ENCODE measurements at regions not wholly inside any gene's neighbourhood (a gene's known extent, or its start where the extent isn't known, plus 50 kb on each side); places are given as distances from the start of the nearest gene placed in this dataset.

DNA sequence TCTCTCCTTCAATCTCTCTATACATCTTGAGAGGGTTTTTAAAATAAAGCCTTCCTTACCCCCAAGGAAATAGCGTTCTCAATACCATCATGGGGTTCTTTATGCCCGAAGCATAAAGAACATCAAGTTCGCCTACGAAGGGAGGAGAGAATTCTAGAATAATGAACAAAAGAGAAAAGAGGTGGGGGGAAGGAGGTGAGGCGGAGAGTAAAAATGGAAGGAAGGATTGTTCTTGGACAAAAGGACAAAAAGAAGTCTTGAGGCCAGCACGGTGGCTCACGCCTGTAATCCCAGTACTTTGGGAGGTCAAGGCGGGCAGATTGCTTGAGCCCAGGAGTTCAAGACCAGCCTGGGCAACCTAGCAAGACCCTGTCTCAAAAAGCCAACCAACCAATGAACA is 319.8 kb upstream of the NCKAP5 start:
- Histone ChIP-seq H3K27me3 (ENCODE audit: insufficient read depth) (no peaks in the 10 kb centered on the region; the same call in 1 of the 2 replicates), H3K79me2 (ENCODE audit: insufficient read depth) (no peaks in the 10 kb centered on the region), H3K4me1 (ENCODE audit: control insufficient read depth in 1 of 2, insufficient read depth in 2 of 2, low read depth in 1 of 2, low read length in 1 of 2) (peaks cover 0 to 9% of the 10 kb centered on the region in 2 experiments; a peak in 1 of 4 replicates), H3K9ac (no peak overlapping the region), H3K9me3 (no peaks in the 10 kb centered on the region), H3K9me2 (no peaks in the 10 kb centered on the region), H3K4me2 (no peak overlapping the region), H3K27ac (ENCODE audit: low read depth in 2 of 2, low read length in 1 of 2) (no peak overlapping the region), H2AFZ (ENCODE audit: low read depth) (no peak overlapping the region), H3K4me3 (ENCODE audit: low read depth in 2 of 2, low read length in 1 of 2) (no peak overlapping the region), H3K36me3 (replicated peaks in 1 of 2; ENCODE audit: control insufficient read depth in 1 of 2, insufficient read depth in 2 of 2, low read length in 1 of 2) (no peaks in the 10 kb centered on the region), H4K20me1 (ENCODE audit: insufficient read depth) (no peaks in the 10 kb centered on the region), H3F3A (replicated peaks; ENCODE audit: insufficient read depth) (no peaks in the 10 kb centered on the region)
- POLR2A ChIA-PET = no interaction called here
- WGBS (ENCODE audit: low lambda C conversion rate) = 61% methylated on average over 8 of the region's 8 CpGs
- CTCF ChIA-PET = interaction anchor here (1.5 to 5.7 kb wide), 7 partner anchors 12 to 563 kb away, joined by 4 to 105 read pairs (median 5); no protein-coding TSS in a partner anchor
- TF ChIP-seq YY1 (IDR thresholded peaks at IDR 0.05; ENCODE audit: low read depth) (no peak), PBX3 (IDR thresholded peaks at IDR 0.05) (no peak), NFIC (IDR thresholded peaks at IDR 0.05; ENCODE audit: borderline replicate concordance) (no peak), RCOR1 (IDR thresholded peaks at IDR 0.05; ENCODE audit: low read length) (no peak), MEF2A (IDR thresholded peaks at IDR 0.05; ENCODE audit: borderline replicate concordance, low read depth) (no peak), GATA2 (CRISPR knock-in tag; IDR thresholded peaks at IDR 0.05) (no peak), TCF12 (IDR thresholded peaks at IDR 0.05) (no peak), FOXJ3 (CRISPR knock-in tag; IDR thresholded peaks at IDR 0.05) (no peak), MXI1 (IDR thresholded peaks at IDR 0.05; ENCODE audit: low read depth, low read length) (no peak), FOXM1 (IDR thresholded peaks at IDR 0.05; ENCODE audit: low read depth) (no peak), RXRA (IDR thresholded peaks at IDR 0.05; ENCODE audit: borderline replicate concordance, low read depth) (no peak), USF2 (IDR thresholded peaks at IDR 0.05; ENCODE audit: borderline replicate concordance, low read depth, low read length) (no peak)
- DNase-seq = no peak

GRCh38 chr2:133888621-133889219 is 320.5 kb upstream of the NCKAP5 start:
- Histone ChIP-seq H3K79me2 (ENCODE audit: insufficient read depth) (no peaks in the 10 kb centered on the region), H3K4me2 (no peak overlapping the region), H3K4me1 (ENCODE audit: control insufficient read depth in 1 of 2, insufficient read depth in 2 of 2, low read depth in 1 of 2, low read length in 1 of 2) (peaks cover 0 to 9% of the 10 kb centered on the region in 2 experiments; a peak in 1 of 4 replicates), H3F3A (replicated peaks; ENCODE audit: insufficient read depth) (no peaks in the 10 kb centered on the region), H4K20me1 (ENCODE audit: insufficient read depth) (no peaks in the 10 kb centered on the region), H3K9me2 (no peaks in the 10 kb centered on the region), H2AFZ (ENCODE audit: low read depth) (no peak overlapping the region), H3K27me3 (ENCODE audit: insufficient read depth) (no peaks in the 10 kb centered on the region; the same call in 1 of the 2 replicates), H3K27ac (ENCODE audit: low read depth in 2 of 2, low read length in 1 of 2) (no peak overlapping the region), H3K9ac (no peak overlapping the region), H3K9me3 (no peaks in the 10 kb centered on the region), H3K36me3 (replicated peaks in 1 of 2; ENCODE audit: control insufficient read depth in 1 of 2, insufficient read depth in 2 of 2, low read length in 1 of 2) (no peaks in the 10 kb centered on the region), H3K4me3 (ENCODE audit: low read depth in 2 of 2, low read length in 1 of 2) (no peak overlapping the region)
- DNase-seq = no peak
- WGBS (ENCODE audit: low lambda C conversion rate) = 72% methylated on average over 8 of the region's 8 CpGs
- TF ChIP-seq MEF2A (IDR thresholded peaks at IDR 0.05; ENCODE audit: borderline replicate concordance, low read depth) = no peak
- TF ChIP-seq EP300 (IDR thresholded peaks at IDR 0.05; ENCODE audit: borderline replicate concordance in 1 of 2, low read depth in 1 of 2, low read length in 1 of 2) = no peak
- TF ChIP-seq NRF1 (IDR thresholded peaks at IDR 0.05; ENCODE audit: low read depth, low read length) = no peak
- TF ChIP-seq RCOR1 (IDR thresholded peaks at IDR 0.05; ENCODE audit: low read length) = no peak
- TF ChIP-seq YY1 (IDR thresholded peaks at IDR 0.05; ENCODE audit: low read depth) = no peak
- TF ChIP-seq, protein P1, sequence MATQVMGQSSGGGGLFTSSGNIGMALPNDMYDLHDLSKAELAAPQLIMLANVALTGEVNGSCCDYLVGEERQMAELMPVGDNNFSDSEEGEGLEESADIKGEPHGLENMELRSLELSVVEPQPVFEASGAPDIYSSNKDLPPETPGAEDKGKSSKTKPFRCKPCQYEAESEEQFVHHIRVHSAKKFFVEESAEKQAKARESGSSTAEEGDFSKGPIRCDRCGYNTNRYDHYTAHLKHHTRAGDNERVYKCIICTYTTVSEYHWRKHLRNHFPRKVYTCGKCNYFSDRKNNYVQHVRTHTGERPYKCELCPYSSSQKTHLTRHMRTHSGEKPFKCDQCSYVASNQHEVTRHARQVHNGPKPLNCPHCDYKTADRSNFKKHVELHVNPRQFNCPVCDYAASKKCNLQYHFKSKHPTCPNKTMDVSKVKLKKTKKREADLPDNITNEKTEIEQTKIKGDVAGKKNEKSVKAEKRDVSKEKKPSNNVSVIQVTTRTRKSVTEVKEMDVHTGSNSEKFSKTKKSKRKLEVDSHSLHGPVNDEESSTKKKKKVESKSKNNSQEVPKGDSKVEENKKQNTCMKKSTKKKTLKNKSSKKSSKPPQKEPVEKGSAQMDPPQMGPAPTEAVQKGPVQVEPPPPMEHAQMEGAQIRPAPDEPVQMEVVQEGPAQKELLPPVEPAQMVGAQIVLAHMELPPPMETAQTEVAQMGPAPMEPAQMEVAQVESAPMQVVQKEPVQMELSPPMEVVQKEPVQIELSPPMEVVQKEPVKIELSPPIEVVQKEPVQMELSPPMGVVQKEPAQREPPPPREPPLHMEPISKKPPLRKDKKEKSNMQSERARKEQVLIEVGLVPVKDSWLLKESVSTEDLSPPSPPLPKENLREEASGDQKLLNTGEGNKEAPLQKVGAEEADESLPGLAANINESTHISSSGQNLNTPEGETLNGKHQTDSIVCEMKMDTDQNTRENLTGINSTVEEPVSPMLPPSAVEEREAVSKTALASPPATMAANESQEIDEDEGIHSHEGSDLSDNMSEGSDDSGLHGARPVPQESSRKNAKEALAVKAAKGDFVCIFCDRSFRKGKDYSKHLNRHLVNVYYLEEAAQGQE (IDR thresholded peaks at IDR 0.05; ENCODE audit: low read depth, low read length) = no peak
- no peak for TF ChIP-seq CHD2 (IDR thresholded peaks at IDR 0.05; ENCODE audit: low read length, partially characterized antibody)
- POLR2A ChIA-PET = no interaction called here
- CTCF ChIA-PET = interaction anchor here (1.5 to 4.7 kb wide), 4 partner anchors 14 to 524 kb away, joined by 4 to 49 read pairs (median 7); no protein-coding TSS in a partner anchor
